Mammary epithelial cell (primary cell): ENCODE measurements at regions not wholly inside any gene's neighbourhood (a gene's known extent, or its start where the extent isn't known, plus 50 kb on each side); places are given as distances from the start of the nearest gene placed in this dataset.

Experiments used
- EZH2 ChIP-seq: IDR thresholded peaks from 2 replicates; pipeline ENCODE4 v1.6.1; 2012; ENCODE audit warnings: low read length, inconsistent platforms, borderline replicate concordance
- TF ChIP-seq, protein P1 (sequence below), 2 donors: IDR thresholded peaks in 1 of 2; conservative IDR thresholded peaks in 1 of 2; 2 replicates each; pipeline ENCODE4 v1.5.1; 2011 to 2012; ENCODE audit warnings: inconsistent platforms in 2 of 2, low read length in 2 of 2, mild to moderate bottlenecking in 2 of 2, control low read depth in 1 of 2, low read depth in 1 of 2; ENCODE audit not compliant: insufficient read depth in 1 of 2; ENCODE audit errors: extremely low read depth in 1 of 2

DNA sequence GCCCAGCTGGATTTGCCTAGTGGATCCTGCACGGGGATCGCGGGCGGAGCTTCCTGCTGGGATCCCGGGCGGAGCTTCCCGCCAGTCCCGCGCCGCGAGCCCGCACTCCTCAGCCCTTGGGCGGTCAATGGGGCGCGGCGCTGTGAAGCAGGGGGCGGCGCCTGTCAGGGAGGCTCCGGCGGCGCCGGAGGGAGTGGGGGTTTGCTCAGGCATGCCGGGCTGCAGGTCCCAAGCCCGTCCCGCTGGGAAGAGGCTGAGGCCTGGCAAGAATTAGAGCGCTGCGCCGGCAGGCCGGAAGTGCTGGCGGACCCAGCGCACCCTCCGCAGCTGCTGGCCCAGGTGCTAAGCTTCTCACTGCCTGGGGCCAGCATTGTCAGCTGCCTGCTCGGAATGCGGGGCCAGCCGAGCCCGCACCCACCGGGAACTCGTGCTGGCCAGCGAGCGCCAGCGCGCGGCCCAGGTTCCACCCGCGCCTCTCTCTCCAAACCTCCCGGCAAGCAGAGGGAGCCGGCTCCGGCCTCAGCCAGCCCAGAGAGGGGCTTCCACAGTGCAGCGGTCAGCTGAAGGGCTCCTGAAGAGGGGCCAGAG lies 119.6 kb downstream of the PRR20E start:
- TF ChIP-seq, protein P1, sequence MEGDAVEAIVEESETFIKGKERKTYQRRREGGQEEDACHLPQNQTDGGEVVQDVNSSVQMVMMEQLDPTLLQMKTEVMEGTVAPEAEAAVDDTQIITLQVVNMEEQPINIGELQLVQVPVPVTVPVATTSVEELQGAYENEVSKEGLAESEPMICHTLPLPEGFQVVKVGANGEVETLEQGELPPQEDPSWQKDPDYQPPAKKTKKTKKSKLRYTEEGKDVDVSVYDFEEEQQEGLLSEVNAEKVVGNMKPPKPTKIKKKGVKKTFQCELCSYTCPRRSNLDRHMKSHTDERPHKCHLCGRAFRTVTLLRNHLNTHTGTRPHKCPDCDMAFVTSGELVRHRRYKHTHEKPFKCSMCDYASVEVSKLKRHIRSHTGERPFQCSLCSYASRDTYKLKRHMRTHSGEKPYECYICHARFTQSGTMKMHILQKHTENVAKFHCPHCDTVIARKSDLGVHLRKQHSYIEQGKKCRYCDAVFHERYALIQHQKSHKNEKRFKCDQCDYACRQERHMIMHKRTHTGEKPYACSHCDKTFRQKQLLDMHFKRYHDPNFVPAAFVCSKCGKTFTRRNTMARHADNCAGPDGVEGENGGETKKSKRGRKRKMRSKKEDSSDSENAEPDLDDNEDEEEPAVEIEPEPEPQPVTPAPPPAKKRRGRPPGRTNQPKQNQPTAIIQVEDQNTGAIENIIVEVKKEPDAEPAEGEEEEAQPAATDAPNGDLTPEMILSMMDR (conservative IDR thresholded peaks at IDR 0.05 in 1 of 2, IDR thresholded peaks at IDR 0.05 in 1 of 2; ENCODE audit: extremely low read depth in 1 of 2, insufficient read depth in 1 of 2, low read depth in 1 of 2, low read length in 2 of 2) = no peak
- TF ChIP-seq EZH2 = no peak
